GM12891 (cell line): ENCODE measurements at regions not wholly inside any gene's neighbourhood (a gene's known extent, or its start where the extent isn't known, plus 50 kb on each side); places are given as distances from the start of the nearest gene placed in this dataset.
"Not testable (repeated sequence)": the region's sequence is repeated elsewhere in the genome, so short reads cannot be mapped to it uniquely, and the experiment has no call there.

ENCODE experiments used
- DNase-seq: peaks from one replicate; pipeline ENCODE4 v3.0.0; 2011; ENCODE audit warnings: low spot score; ENCODE audit not compliant: insufficient read length
- FAIRE-seq: peaks from 2 replicates; lab custom pipeline; 2011; peaks lifted over from hg19 to GRCh38; lab: Jason Lieb, UNC
- PAX5 ChIP-seq: IDR thresholded peaks from 2 replicates; pipeline ENCODE4 v1.6.1; 2011; ENCODE audit warnings: low read length, moderate library complexity, mild to moderate bottlenecking; ENCODE audit not compliant: insufficient read depth, severe bottlenecking
- POLR2A ChIP-seq: IDR thresholded peaks from 2 replicates; pipeline ENCODE4 v1.6.1; 2011; ENCODE audit warnings: low read depth, low read length, control low read depth
- POLR2AphosphoS5 ChIP-seq: IDR thresholded peaks from 2 replicates; pipeline ENCODE4 v1.6.1; 2011; ENCODE audit warnings: low read depth, low read length, control low read depth
- POU2F2 ChIP-seq: IDR thresholded peaks from 2 replicates; pipeline ENCODE4 v1.6.1; 2011; ENCODE audit warnings: low read depth, mild to moderate bottlenecking, control low read depth, low read length, moderate library complexity
- SPI1 ChIP-seq: IDR thresholded peaks from 2 replicates; pipeline ENCODE4 v1.6.1; 2011; ENCODE audit warnings: low read depth, low read length, control low read depth
- TAF1 ChIP-seq: IDR thresholded peaks from 2 replicates; pipeline ENCODE4 v1.6.1; 2011; ENCODE audit warnings: low read depth, low read length, control low read depth

DNA sequence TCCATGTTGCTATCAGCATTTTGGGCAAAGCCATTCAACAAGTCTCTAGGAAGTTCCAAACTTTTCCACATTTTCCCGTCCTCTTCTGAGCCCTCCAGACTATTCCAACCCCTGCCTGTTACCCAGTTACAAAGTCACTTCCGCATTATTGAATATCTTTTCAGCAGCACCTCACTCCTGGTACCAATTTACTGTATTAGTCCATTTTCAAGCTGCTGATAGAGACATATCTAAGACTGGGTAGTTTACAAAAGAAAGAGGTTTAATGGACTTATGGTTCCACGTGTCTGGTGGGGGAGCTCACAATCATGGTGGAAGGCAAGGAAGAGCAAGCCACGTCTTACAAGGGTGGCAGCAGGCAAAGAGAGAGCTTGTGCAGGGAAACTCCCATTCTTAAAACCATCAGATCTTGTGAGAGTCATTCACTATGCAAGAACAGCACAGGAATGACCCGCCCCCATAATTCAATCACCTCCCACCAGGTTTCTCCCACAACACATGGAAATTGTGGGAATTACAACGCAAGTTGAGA lies 435.6 kb upstream of the GRM7 start:
- FAIRE-seq = no peak
- TF ChIP-seq POLR2AphosphoS5 = no peak
- TF ChIP-seq TAF1 = no peak
- TF ChIP-seq PAX5 = no peak
- TF ChIP-seq SPI1 = no peak
- TF ChIP-seq POLR2A = no peak
- no peak for TF ChIP-seq POU2F2
- no peak for DNase-seq

DNA sequence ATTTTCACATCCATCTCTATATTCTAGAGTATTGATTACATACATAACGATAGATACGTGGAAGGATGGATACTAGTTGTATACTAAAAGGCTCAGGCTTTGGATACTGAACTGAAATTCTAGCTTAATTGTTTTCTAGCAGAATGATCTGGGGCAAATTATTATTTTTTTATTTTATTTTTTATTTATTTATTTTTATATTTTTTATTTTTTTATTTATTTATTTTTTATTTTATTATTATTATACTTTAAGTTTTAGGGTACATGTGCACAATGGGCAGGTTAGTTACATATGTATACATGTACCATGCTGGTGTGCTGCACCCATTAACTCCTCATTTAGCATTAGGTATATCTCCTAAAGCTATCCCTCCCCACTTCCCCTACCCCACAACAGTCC lies 432.6 kb upstream of the GRM7 start:
- FAIRE-seq, DNase-seq: not testable (repeated sequence)

DNA sequence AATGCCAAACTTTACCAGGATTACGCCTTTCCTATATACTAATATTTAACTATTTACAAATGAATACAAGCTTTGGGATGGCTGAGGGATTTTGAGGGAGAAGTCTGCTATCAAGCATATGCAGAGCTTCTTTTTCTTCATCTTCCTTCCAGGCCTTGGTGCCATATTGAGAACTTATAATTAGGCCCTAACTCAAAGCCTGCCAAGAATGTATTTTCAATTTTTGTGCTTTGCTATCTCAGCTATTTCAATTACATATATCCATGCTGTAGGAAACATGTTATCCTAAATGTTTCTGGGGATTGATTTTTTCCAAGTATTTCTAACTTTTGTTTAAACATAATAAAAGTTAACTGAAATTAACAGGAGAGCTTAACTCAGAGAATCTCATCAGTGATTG lies 425.0 kb upstream of the GRM7 start:
- TF ChIP-seq POLR2AphosphoS5 = no peak
- no peak for TF ChIP-seq POU2F2
- no peak for TF ChIP-seq TAF1
- no peak for TF ChIP-seq PAX5
- TF ChIP-seq POLR2A = no peak
- no peak for TF ChIP-seq SPI1
- FAIRE-seq = no peak
- DNase-seq = no peak

DNA sequence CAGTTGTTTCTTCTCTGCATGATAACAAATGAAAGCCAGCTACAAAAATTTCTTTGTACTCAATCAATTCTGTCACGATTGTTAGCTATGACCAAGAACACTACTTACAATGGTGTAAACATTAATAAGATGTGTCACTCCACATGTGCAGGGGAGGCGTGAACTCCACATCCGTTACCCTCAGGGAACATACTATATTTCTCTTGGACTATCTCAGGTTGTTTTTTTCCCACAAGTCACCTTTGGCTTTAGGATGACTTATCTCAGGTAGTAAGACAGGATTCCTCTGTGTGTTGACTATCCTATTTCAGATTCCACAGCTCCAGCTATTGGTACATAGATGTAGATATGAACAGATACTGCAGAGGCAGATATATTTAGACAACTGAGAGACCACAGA lies 423.3 kb upstream of the GRM7 start:
- FAIRE-seq (no peak), DNase-seq (no peak)
- TF ChIP-seq POLR2A (no peak), SPI1 (no peak), POLR2AphosphoS5 (no peak), POU2F2 (no peak), PAX5 (no peak), TAF1 (no peak)

DNA sequence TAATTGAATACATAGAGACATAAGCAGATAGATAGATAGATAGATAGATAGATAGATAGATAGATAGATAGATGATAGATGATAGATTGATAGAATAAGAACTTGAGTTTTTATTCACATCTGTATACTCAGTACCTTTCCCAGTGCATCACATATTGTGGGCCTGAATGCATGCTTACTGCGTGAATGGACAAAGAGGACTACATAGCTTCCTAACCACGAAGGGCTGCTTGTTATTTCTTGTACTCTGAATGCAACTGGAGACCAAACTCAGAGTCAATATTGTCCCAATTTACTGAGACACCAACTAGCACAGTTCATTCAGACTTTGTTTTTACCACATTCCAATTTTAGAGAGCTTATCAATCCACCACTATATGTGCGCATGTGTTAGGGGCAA lies 422.9 kb upstream of the GRM7 start:
- TF ChIP-seq POLR2AphosphoS5 = no peak
- TF ChIP-seq TAF1 = no peak
- no peak for TF ChIP-seq PAX5
- FAIRE-seq (no peak), DNase-seq (no peak)

DNA sequence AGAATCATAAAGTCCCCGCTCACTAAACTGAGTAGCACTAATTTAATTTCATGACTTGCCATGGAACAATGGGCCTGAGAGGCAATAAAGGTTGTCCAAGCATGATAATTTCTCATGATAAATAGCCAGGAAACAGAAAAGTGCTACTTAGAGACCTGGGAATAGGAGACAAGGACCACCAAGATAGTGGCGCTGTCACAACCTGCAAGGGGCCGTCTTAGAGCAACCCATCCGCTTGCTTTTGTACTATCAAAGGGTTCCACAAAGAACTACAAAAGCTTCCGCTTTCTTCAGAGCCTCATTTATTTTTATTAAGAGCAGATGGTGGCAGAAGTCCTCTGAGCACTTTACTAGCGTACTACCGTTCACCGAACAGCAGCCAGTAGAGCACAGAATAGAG lies 421.7 kb upstream of the GRM7 start:
- no peak for FAIRE-seq
- no peak for TF ChIP-seq PAX5
- TF ChIP-seq POU2F2 = no peak
- TF ChIP-seq POLR2A = no peak
- TF ChIP-seq SPI1 = no peak
- no peak for TF ChIP-seq TAF1
- no peak for TF ChIP-seq POLR2AphosphoS5
- DNase-seq = no peak

DNA sequence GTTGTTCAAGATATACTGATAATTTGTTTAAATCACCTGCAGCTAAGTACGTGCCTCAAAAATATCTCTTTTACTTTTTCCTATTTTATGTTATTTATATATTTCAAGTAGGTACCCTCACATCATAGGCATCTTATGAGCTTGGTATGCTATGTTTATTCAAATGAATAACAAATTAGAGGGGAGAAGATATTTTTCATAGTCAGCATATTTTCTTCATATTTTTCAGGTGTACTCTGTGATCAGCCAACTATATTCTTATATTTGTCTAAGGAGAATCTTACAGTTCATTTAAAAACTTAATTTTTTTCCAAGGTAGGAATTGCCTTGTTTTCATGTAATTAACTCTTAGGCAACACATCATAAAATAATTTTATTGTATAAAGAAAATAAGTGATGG lies 421.1 kb upstream of the GRM7 start:
- TF ChIP-seq POU2F2 (no peak), POLR2A (no peak), TAF1 (no peak), POLR2AphosphoS5 (no peak), SPI1 (no peak), PAX5 (no peak)
- FAIRE-seq (no peak), DNase-seq (no peak)

DNA sequence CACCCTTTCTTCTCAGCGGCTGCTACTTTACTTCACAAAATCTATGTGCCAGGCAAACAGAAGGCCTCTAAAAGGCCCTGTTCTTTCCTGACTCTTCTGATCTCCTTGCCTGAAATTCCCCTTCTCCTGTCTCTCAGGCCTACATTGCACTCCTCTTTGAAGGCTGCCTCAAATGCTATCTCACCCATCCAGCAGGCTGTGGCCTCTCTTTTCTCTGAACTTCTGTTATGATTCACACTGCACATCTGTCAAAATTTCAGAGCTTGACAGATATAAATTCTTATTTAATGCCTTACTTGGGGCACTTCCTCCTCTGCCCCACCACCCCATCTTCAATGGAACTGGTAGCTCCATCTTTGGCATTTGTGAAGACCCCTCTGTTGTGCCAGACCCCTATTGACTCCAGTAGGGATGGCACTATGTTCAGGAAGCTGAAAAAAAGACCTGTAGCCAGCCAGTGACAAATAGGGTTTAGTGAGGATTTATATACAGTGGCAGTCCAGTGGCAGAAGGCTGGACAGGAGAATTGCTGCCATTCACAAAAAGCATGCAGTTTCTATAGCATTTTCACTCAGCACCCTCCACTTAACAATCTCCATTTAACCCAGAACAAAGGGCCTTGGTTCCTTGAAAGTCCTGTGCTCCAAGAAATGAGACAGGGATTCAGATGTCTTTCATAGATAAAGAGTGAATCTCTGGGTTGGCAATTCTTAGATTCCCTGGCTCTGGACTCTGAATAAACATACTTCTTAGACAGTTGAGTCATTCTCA lies 415.8 kb upstream of the GRM7 start:
- TF ChIP-seq POLR2A = no peak
- TF ChIP-seq SPI1 = no peak
- no peak for TF ChIP-seq PAX5
- TF ChIP-seq POLR2AphosphoS5 = no peak
- no peak for TF ChIP-seq TAF1
- TF ChIP-seq POU2F2 = no peak
- DNase-seq (no peak), FAIRE-seq (no peak)

DNA sequence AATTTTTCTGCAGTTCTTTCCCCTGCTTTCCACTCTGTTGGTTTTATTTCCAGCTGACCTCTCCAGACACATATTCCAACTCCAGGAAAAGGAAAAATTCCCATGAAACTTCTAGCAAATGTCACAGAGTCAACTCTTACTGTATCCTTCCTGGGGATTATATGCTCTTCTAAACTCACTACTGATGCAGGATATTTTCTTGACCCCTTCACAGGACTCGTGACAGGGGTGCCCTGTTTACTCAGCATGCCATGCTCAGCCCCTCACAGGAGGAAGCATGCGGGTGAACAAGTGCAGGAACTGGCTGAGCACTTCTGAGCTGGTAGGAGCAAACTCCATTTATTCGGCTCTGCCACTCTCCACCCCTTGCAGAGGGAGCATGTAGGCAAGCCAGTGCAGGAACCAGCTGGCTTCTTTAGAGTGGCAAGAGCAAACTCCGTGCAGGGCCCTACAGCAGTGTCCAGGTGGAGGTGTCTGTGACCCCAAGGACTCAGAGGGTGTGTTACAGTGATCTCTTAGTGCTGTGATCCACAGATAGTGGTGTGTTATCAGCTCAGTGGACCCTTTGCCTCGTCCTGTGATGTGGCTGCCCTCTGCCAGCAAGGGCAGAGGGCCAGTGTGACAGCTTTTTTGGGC lies 413.6 kb upstream of the GRM7 start:
- no peak for DNase-seq
- TF ChIP-seq SPI1 (no peak), TAF1 (no peak), PAX5 (no peak), POU2F2 (no peak), POLR2AphosphoS5 (no peak), POLR2A (no peak)
- no peak for FAIRE-seq

DNA sequence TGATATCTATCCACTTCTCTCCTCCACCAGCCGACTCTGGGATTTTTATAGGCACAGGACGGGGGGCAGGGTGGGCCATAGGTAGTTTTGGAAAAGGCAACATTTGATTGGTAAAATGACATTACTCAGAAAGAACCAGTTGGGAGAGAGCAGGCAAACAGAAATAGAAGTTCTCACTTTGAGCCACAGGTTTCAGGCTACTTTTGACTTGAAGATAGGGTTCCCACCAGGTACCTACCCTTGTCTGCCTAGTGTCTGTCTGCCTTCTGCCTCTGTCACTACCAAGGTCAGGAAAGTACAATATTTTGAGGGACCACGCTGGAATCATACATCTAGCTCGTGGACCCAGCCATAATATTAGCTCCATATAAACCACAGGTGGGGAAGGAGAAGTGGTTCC lies 412.9 kb upstream of the GRM7 start:
- FAIRE-seq (no peak), DNase-seq (no peak)
- TF ChIP-seq TAF1 (no peak), POLR2A (no peak), SPI1 (no peak), POU2F2 (no peak), POLR2AphosphoS5 (no peak), PAX5 (no peak)
